Ureter (tissue), 1 donor: ENCODE measurements at regions not wholly inside any gene's neighbourhood (a gene's known extent, or its start where the extent isn't known, plus 50 kb on each side); places are given as distances from the start of the nearest gene placed in this dataset.

ENCODE experiments used
- DNase-seq: peaks from one replicate; pipeline ENCODE4 v3.0.0-alpha.2; 2020; ENCODE audit warnings: low spot score
- donor health status: DM: yes; HTN: yes; CAD: no.

DNA sequence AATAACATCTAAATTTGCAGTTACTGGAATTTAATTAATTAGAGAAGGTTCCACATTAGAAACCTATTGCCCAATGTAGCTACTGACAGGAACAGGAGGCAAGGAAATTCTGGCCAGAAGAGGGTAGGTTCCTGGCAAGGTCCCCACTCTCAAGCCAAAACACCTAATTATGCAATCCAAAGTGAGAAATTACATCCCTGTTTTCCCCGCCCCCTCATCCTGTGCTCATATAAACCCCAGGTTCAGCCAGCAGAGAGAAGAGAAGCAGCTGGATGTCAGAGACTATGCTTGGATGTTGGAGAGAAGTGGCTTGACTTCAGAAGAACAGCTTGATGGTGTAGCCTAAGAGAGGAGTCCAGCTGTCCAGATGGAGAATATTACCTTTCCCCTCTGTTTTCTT is 951.3 kb upstream of the PRR20A start:
- DNase-seq: no peak

DNA sequence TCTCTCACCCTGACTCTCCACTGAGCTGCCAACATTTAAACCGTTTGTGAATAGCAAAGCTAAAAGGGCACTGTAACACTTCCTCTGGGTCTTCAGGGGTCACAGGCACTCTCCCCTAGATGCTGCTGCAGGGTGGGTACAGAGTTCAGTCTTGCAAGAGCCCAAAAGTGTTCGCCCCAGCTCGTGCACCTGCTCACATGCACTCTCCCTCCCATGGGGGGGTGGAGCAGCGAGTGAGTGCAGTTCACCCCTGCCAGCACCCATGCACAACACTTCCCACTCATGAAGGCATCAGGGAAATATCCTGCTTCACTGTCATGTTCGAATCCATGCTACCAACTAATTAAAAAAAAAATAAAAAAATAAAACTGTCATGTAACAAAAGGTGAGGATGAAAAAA is 950.7 kb upstream of the PRR20A start:
- no peak for DNase-seq

DNA sequence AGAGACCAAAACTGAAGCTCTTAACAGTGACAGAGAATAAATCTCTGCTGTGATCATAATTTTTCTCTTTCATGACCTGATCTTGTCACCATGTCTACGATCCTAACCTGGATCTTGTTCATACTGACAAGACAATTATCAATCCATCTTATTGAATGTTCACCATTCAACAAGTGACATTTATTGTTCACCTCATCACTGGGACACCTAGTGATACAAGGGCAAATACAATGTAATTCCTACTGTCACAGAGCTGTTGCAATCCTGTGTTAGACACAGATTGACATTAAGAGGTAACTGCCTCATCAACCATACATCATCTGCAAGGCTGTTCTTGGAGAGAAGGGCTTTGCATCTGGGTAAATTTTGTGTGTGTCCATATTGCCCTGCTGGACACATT is 942.4 kb upstream of the PRR20A start:
- DNase-seq: no peak

DNA sequence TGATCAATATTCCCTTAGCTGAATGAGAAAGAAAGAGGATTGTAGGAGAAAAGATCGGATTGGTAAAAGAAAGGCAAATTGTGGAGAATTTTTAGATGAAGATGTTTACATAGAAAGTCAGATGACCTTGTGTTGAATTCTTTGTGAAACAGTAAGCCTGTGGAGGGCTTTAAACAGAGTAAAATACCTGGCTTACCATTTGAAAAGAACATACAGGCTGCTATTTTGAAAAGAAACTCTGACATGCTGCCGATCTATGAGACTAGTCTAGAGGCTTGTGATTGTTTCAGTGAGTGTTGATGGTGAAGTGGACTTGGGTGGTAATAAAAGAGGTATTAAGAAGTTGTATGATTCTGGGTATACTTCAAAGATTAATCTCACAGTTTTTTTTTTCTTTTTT is 938.9 kb upstream of the PRR20A start:
- DNase-seq: no peak

DNA sequence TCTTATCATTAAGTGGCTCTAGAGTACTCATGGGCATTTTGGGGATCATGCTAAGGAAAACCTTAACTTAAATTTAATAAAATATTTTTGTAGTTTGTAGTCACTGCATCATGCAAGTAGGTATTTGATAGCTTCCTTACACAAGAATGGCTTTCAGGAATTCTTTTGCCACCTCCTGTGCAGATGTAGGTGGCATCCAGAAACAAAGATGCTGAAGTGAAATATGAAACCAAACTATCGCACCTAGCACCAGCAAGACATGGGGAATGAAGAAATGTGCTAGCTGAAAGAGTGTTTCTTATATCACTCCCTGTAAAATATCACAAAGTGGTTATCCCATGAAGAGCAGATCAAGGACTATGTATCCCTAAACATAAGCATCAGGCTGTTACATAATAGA is 924.5 kb upstream of the PRR20A start:
- DNase-seq: no peak

DNA sequence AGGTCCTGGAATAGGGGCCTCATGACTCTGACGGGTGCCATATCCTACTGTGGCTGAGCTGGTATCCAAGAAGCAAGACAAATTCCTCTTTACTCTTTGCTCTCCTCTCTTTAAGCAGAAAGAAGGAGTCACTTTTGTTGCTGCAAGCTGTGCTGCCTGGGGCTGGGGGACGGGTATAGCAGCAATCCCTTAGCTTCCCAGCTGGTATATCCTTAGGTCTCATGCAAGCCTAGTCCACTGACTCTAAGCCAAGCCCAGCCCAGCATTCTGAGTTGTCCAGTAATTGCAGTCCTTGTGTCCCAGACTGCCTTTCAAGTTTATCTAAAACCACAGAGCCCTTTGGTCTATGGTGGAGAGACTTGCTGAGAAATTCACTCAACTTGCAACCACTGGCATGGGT is 893.0 kb upstream of the PRR20A start:
- DNase-seq: no peak

DNA sequence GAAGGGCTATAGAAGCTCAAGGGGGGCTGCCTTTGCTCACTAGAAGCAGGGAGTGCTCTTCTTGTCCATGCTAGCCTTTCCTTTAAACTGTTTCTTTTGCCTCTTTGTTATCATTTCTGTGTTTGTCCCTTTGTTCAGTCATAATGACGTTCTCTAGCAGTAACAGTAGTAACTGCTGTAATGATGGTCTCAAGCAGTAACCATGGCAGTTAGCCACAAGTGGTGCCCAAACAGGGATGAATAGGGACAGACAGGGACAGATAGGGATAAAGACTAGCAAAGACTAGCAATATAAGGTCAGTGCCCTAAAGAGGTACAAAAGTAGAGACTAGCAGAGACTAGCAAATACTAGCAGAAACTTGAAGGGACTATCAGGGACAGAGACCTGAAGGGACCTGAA is 869.0 kb upstream of the PRR20A start:
- DNase-seq: no peak

DNA sequence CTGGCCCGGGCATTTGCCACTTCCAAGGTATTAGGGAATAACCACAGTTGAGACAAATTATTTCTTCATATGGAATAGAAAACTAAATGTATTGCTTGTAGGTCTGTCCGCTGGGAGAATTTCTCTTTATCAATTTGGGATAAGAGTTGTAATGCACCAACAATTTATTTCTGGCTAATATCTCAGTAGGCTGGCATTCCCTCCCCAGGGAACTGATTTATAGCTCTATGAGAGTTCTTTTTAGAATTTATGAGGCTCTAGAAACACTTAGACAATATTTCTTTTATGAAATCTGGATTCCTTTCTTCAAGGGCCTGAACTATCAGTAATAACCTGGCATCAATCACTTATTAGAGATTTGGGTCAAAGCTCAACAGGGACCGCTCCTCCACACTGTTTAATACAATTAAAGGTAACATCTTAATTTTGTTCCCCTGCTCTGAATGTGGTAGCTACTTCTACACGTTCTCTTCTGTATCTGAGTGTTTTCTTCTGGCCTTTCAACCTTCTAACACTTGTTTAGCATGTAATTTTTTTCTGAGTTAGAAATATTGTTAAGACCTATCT is 857.4 kb upstream of the PRR20A start:
- no peak for DNase-seq

DNA sequence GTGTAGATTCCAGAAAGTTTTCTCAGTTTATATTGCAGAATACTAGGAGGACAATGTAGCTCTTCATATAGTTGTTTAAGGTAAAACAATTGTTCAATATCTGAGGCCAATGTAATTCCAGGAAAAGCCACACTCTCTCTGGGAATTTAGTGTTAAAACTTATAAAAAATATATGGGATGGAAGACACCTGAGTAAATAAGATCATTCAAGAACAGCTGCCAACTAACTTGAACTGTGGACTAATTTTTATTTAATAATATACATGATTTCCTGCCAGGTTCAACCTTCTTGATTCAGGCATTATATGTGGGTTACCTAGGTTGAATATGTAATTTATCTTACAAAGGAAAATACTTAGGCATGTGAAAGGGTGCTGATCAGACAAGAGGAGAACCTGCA is 841.1 kb upstream of the PRR20A start:
- no peak for DNase-seq

DNA sequence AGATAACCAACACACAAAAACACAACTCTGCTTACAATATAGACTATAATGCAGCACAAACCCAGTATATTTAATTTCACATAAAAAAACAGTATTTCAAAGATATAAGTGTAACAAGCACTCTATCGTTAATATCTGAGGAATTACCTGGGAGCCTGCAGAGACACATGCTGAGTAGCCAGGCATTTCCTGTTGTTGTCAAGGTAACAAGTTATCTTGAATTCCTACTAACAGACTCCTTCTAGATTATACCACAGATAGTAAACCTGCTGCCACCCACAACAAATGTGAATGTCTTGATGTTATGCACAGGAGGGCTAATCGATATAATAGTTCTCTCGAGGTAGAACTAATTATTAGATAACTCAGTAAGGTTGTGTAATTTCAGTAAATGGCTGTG is 826.0 kb upstream of the PRR20A start:
- no peak for DNase-seq

DNA sequence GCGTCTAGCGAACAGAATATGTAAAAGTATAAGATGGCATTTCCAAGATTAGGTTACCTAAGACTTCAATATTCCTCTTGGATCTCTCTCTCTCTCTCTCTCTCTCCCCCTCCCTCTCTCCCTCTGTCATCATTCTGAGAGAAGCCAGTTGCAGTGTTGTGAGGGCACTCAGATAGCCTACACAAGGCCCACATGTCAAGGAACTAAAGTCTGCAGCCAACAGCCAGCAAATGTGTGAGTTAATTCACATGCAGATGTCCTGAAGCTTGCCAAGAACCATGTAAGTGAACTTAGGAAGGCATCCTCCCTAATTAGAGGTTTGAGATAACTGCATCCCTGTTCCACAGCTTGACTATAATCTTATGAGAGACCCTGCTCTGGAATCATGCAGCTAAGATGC is 822.9 kb upstream of the PRR20A start:
- no peak for DNase-seq

DNA sequence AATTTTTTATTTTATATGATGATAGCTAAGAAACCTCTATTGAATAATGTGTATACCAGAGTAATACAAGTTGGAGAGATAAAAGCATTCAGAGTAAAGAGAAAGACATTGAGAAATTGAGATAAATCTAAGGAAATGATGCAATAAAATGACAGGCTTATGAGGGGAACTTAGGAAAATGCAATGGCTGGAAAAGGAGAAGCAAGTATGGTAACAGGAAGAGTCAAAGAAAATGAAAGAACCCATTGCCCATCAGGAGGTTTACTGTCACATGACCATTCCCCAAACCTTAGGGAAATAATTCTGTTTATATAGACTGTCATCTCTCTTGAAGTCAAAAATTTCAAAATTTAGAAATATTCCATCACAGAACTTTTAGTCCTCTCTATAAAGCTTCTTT is 808.0 kb upstream of the PRR20A start:
- no peak for DNase-seq

DNA sequence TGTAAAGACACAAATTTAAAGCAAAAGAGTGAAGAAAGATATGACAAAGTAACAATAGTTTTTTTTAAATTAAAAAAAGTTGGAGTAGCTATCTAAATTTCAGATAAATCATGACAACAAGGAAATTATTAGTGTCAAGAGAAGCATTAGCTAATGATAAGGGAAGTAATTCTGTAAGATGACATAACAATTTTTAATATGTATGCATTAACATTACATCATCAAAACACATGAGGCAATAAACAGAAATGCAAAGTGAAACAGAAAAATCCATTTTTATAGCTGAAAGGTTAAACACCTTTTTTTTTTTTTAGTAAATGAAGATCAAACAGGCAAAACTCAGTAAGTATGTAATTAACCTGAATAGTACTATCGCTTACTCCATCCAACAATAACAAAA is 804.9 kb upstream of the PRR20A start:
- no peak for DNase-seq

DNA sequence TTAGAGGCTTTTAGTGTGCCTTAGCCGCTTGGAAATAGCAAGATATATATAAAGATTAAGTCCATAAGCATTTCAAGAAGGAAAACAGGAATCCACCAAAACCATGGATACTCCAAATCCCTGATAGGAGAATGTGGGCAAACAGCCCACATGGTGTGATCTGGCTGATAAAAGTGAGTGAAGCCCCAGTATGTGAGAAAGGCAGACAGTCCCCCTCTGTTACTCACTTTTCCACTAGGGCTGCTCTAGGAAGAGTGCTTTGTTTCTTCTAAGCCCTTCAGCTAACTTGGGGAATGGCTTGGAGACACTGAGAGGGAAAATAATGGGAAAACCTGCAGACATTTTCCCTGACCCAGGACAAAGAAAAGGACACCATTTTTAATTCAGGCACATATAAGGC is 802.3 kb upstream of the PRR20A start:
- no peak for DNase-seq

DNA sequence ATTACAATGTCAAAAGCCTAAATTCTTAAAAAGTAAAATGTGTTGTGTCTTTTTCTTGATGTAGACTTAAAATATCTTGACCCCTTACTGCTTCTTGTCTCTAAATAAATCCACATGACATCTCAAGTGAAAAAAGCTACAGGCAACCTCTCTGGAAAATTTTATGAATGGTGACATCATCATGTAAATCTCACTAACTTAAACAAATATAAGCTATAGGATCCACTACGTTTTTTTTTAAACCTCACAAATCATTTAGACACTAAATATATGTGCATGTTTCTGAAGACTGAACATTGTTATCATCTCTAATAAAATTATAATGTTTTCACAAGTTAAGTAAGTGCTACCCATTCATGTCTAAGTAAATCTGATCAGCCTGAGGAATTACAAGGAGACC is 793.7 kb upstream of the PRR20A start:
- no peak for DNase-seq

DNA sequence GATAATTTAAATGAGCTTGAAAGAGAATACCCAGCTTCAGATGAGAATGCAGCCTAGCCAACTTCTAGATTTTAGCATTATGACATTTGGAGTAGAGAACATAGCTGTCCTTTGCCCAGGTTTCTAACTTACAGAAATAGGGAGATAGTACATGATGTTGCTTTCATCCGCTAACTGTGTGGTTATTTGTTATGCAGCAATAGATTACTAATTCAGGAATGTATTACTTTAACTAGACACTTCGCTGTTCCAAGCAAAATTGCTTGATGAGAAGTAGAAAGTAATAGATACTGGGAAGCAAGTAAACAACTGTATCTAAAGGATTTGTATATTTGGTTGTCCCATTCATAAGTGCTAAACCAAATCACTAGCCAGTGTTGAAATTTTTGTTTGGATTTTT is 790.9 kb upstream of the PRR20A start:
- no peak for DNase-seq

DNA sequence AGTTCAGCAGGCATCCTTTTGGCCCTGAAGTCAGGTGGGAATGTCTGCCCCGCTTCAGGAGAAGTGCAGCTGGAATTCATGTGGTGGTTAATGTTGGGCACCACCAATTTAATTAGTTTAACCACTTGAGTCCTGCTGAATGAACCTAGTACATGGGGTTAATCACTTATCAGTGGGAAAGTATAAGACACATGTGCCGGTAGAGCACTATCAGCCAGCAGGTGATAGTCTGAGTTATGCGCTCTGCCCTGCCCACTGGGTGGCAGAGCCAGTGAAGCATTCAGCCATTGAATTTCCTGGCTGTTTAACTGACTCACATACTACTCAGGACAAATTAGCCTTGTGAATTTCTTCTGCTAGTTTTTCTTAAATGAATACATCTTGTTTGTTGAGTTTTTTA is 789.7 kb upstream of the PRR20A start:
- no peak for DNase-seq

DNA sequence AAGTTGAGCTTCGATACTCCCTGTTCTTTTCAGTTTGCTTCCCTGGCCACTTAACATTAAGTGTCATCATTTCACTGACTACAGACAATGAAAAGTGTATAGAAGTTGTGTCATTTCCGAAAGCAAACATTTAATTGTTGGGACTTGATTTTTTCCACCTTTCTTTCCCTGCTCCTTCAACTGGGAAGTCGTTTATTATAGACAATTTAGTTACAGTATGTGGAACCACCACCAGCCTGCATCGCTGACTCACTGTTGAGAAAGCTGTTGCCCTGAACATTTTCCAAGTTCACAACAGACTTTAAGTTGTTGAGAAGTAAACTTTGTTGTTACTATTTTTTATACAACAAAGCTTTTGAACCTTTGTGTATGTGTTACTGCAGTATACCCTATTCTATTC is 788.4 kb upstream of the PRR20A start:
- no peak for DNase-seq

DNA sequence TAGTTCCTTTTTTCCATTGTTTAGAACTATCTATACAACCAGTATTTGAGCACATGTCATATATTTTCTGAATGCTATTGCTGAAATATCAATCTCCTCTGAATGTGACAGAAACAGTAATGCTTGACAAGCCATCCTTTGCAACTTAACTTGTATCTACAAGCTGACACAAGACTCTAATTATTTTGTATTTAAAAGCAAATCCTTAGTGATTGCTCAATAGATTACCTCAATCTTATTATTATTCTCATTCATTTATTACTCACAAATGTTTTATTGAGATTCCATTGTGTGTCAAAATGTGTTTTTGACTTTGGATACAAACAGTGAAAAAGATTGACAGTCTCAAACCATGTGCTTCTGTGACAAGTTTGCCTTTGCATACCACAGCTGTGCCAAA is 787.8 kb upstream of the PRR20A start:
- DNase-seq: no peak

DNA sequence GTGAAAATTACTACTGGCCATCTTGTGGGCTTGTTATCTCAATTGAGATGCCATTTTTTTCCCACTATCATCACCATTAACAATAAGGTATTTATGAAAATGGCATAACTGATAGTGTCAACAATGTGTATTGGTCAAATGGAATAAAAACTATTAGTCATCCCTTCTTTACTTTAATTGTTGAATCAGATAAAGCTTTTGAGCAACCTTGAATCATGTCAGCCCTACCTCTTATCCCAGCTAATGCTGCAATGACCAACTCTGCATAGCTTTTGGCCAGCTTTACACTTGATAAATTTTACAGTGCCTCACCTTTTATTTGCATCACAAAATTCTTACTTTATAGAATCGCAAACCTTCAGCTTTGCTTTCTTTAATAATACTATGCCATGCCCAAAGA is 784.0 kb upstream of the PRR20A start:
- no peak for DNase-seq

DNA sequence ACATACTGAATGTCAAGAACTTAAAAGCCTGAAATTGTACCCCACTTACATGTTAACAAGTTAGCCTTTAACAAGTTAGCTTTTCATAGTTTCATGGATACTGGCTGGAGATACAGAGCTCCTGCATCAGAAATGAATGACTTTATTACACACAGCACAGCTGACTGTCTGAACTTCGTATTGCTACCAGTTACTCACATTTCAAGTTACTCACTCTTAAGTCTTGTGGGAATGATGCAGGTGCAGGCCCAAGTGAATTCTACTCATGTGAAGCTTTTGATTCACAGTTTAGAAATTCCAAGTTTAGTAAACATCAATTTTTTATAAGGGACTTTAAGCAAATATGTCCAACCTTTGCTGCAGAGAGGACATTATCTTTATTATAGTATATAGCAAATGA is 762.2 kb upstream of the PRR20A start:
- DNase-seq: no peak

DNA sequence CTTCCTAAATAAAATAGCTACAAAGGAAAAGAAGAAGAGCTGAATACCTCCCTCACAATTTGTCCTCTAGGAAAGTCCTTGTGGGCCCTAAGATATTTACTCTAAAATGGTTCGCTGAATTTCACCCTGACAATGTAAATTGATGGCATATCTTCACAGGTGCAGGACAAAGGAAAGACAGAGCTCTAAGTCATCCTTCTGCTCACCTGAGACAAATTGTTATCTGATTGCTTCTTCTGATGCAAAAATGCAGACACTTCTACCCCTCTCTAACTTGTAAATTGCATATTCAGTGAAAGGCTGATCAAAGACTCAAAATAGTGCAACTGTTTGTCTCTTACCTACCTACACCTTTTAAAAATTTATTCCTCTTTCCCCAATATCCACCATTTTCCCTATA is 747.2 kb upstream of the PRR20A start:
- no peak for DNase-seq

DNA sequence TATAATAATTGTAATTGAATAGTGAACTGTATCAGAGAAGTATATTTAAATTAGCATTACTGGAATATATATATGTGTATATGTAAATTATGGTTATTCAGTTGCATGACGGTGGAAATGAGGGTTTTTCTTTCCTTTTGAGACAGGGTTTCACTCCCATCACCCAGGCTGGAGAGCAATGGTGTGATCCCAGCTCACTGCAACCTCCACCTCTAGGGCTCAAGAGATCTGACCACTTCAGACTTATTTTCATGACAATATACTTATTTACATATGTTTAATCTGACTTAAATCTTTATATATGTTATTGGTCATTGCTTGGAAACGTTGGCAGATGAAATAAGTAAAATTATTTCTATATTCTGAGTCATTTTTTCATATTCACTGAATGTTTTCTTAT is 744.4 kb upstream of the PRR20A start:
- no peak for DNase-seq

DNA sequence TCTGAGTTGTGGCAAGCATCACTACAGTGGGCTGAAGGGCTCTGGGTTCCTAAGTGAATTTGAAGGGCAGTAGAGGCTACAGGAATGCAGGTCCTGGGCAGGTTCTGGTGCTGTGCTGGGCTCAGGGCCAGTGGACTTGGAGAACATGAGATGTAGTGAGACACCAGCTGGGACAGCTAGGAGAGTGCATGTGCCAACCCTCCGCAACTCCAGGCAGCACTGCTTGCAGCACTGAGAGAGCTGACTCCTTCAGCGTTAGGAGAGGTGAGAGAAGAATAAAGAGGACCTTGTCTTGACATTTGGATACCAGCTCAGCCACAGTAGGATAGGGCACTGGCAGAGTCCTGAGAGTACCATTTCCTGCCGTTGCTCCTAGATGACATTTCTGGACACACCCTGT is 739.9 kb upstream of the PRR20A start:
- DNase-seq: no peak

DNA sequence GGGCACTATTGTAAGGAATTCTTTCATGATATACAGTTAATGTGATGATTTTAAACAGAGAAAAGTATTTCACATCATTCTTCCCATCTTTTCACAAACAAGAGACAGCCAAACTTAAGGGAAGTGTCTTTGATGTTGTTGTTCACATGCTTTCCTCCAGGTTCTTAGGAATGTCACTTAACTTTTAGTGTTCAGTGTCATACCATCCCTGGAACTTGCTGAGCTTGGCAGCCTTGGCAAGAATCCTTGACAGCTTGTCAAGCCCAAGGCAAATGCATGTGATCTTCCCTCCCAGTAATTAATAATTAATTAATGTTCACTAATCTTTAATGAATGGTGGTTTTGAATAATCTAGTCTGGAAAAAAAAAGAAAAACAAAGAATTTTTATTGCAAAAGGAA is 727.9 kb upstream of the PRR20A start:
- DNase-seq: no peak
